Liver (tissue), 8 donors: ENCODE measurements at regions not wholly inside any gene's neighbourhood (a gene's known extent, or its start where the extent isn't known, plus 50 kb on each side); places are given as distances from the start of the nearest gene placed in this dataset.

ENCODE experiments used
- DNase-seq: peaks from one replicate; pipeline ENCODE4 v3.0.0-alpha.2; 2017; ENCODE audit warnings: low spot score
- H3K27ac ChIP-seq, 2 donors: one replicate each; pipeline ENCODE4 v1.7.0; 2013; ENCODE audit warnings: inconsistent platforms in 2 of 2, low read length in 2 of 2, control low read depth in 1 of 2, low read depth in 1 of 2, mild to moderate bottlenecking in 1 of 2
- H3K27me3 ChIP-seq, 4 donors: one replicate each; pipeline versions ENCODE4 v1.6.1 to v1.7.0; 2013; ENCODE audit warnings: low read length in 3 of 4, inconsistent platforms in 1 of 4, mild to moderate bottlenecking in 1 of 4, moderate library complexity in 1 of 4; ENCODE audit not compliant: control insufficient read depth in 4 of 4, insufficient read depth in 4 of 4
- H3K36me3 ChIP-seq, 4 donors: one replicate each; pipeline versions ENCODE4 v1.6.1 to v1.7.0; 2013; ENCODE audit warnings: low read length in 3 of 4, mild to moderate bottlenecking in 3 of 4, low read depth in 1 of 4, moderate library complexity in 1 of 4; ENCODE audit not compliant: control insufficient read depth in 4 of 4, insufficient read depth in 3 of 4
- H3K4me1 ChIP-seq, 4 donors: one replicate each; pipeline versions ENCODE4 v1.6.1 to v1.7.0; 2013; ENCODE audit warnings: low read length in 3 of 4, mild to moderate bottlenecking in 3 of 4, moderate library complexity in 1 of 4; ENCODE audit not compliant: control insufficient read depth in 4 of 4, insufficient read depth in 4 of 4
- H3K4me3 ChIP-seq, 3 donors: one replicate each; pipeline versions ENCODE4 v1.6.1 to v1.7.0; 2013; ENCODE audit warnings: low read length in 3 of 3, control low read depth in 1 of 3, low read depth in 1 of 3, mild to moderate bottlenecking in 1 of 3
- H3K9ac ChIP-seq, 2 donors: one replicate each; pipeline ENCODE4 v1.7.0; 2013; ENCODE audit warnings: low read length in 2 of 2, mild to moderate bottlenecking in 2 of 2, moderate library complexity in 2 of 2, control low read depth in 1 of 2, low read depth in 1 of 2
- H3K9me3 ChIP-seq, 4 donors: one replicate each; pipeline versions ENCODE4 v1.6.1 to v1.7.0; 2013; ENCODE audit warnings: low read length in 3 of 4; ENCODE audit not compliant: control insufficient read depth in 4 of 4
- ATF3 ChIP-seq: IDR thresholded peaks from 2 replicates; pipeline ENCODE4 v1.6.1; 2016; ENCODE audit warnings: antibody characterized with exemption
- CTCF ChIP-seq: fragments of 150-350 bp; IDR thresholded peaks from 2 replicates; pipeline ENCODE4 v1.5.1; 2017; ENCODE audit warnings: improper control_type of control experiment, low read depth, low read length; ENCODE audit not compliant: missing input control
- EGR1 ChIP-seq, 2 donors: IDR thresholded peaks; 2 replicates each; pipeline ENCODE4 v1.6.1; 2016 to 2018; ENCODE audit warnings: antibody characterized with exemption in 2 of 2, low read depth in 2 of 2
- FOXA1 ChIP-seq: IDR thresholded peaks from 2 replicates; pipeline ENCODE4 v1.6.1; 2016; ENCODE audit warnings: antibody characterized with exemption
- FOXA2 ChIP-seq: IDR thresholded peaks from 2 replicates; pipeline ENCODE4 v1.6.1; 2016; ENCODE audit warnings: antibody characterized with exemption
- GABPA ChIP-seq, 2 donors: IDR thresholded peaks in 1 of 2; conservative IDR thresholded peaks in 1 of 2; 2 replicates each; pipeline ENCODE4 v1.6.1; 2016; ENCODE audit warnings: antibody characterized with exemption in 2 of 2, mild to moderate bottlenecking in 1 of 2, moderate library complexity in 1 of 2
- HNF4A ChIP-seq, 2 donors: conservative IDR thresholded peaks; 2 replicates each; pipeline ENCODE4 v1.6.1; 2016; ENCODE audit warnings: antibody characterized with exemption in 2 of 2, mild to moderate bottlenecking in 2 of 2
- HNF4G ChIP-seq: IDR thresholded peaks from 2 replicates; pipeline ENCODE4 v1.6.1; 2016; ENCODE audit warnings: antibody characterized with exemption
- JUND ChIP-seq, 2 donors: IDR thresholded peaks; 2 replicates each; pipeline ENCODE4 v1.6.1; 2016; ENCODE audit warnings: antibody characterized with exemption in 2 of 2
- MAX ChIP-seq: IDR thresholded peaks from 2 replicates; pipeline ENCODE4 v1.6.1; 2016; ENCODE audit warnings: antibody characterized with exemption
- NR2F2 ChIP-seq: IDR thresholded peaks from 2 replicates; pipeline ENCODE4 v1.6.1; 2016; ENCODE audit warnings: antibody characterized with exemption
- RAD21 ChIP-seq, 2 donors: IDR thresholded peaks; 2 replicates each; pipeline ENCODE4 v1.6.1; 2016; ENCODE audit warnings: antibody characterized with exemption in 2 of 2, mild to moderate bottlenecking in 2 of 2
- REST ChIP-seq: IDR thresholded peaks from 2 replicates; pipeline ENCODE4 v1.6.1; 2016; ENCODE audit warnings: antibody characterized with exemption, mild to moderate bottlenecking
- RXRA ChIP-seq, 2 donors: IDR thresholded peaks; 2 replicates each; pipeline ENCODE4 v1.6.1; 2017 to 2018; ENCODE audit warnings: antibody characterized with exemption in 2 of 2, mild to moderate bottlenecking in 1 of 2
- SP1 ChIP-seq: IDR thresholded peaks from 2 replicates; pipeline ENCODE4 v1.6.1; 2018; ENCODE audit warnings: antibody characterized with exemption, mild to moderate bottlenecking
- TAF1 ChIP-seq: conservative IDR thresholded peaks from 2 replicates; pipeline ENCODE4 v1.6.1; 2016; ENCODE audit warnings: antibody characterized with exemption, mild to moderate bottlenecking
- YY1 ChIP-seq: IDR thresholded peaks from 2 replicates; pipeline ENCODE4 v1.6.1; 2016; ENCODE audit warnings: antibody characterized with exemption, mild to moderate bottlenecking
- ZBTB33 ChIP-seq: IDR thresholded peaks from 2 replicates; pipeline ENCODE4 v1.6.1; 2016; ENCODE audit warnings: antibody characterized with exemption
- WGBS: extraction: QIAGEN DNeasy Blood & Tissue Kit; methylation state at CpG from one replicate; pipeline ENCODE4 v1.1.7; 2013; 5-methylcytosine and 5-hydroxymethylcytosine counted together
- donor health status: healthy.
- donor health status: healthy.
- donor health status: healthy.
- donor health status: healthy.
- donor health status: healthy.

GRCh38 chr2:194260185-194260584, 1396.8 kb upstream of the SLC39A10 start:
- no peak for TF ChIP-seq SP1
- no peak for TF ChIP-seq NR2F2
- no peak for TF ChIP-seq MAX
- TF ChIP-seq TAF1: no peak
- TF ChIP-seq YY1: no peak
- no peak for TF ChIP-seq GABPA (IDR thresholded peaks at IDR 0.05 in 1 of 2, conservative IDR thresholded peaks at IDR 0.05 in 1 of 2)
- no peak for TF ChIP-seq FOXA1
- TF ChIP-seq ZBTB33: no peak
- TF ChIP-seq CTCF: no peak
- TF ChIP-seq RAD21 (IDR thresholded peaks at IDR 0.05): no peak
- TF ChIP-seq JUND (IDR thresholded peaks at IDR 0.05): no peak
- TF ChIP-seq HNF4A (conservative IDR thresholded peaks at IDR 0.05): no peak
- TF ChIP-seq EGR1 (IDR thresholded peaks at IDR 0.05; ENCODE audit: low read depth in 2 of 2): no peak
- TF ChIP-seq HNF4G: no peak
- no peak for TF ChIP-seq RXRA (IDR thresholded peaks at IDR 0.05)
- no peak for TF ChIP-seq FOXA2
- no peak for TF ChIP-seq REST
- no peak for TF ChIP-seq ATF3
- Histone ChIP-seq H3K9me3 (no peaks in the 10 kb centered on the region), H3K9ac (no peak overlapping the region), H3K4me3 (no peak overlapping the region), H3K27ac (no peak overlapping the region), H3K27me3 (no peaks in the 10 kb centered on the region), H3K36me3 (no peaks in the 10 kb centered on the region), H3K4me1 (no peaks in the 10 kb centered on the region)
- DNase-seq: no peak
- WGBS: 79% methylated on average over 1 of the region's 1 CpG

GRCh38 chr2:194257095-194257494, 1399.9 kb upstream of the SLC39A10 start:
- Histone ChIP-seq H3K27ac (no peak overlapping the region), H3K27me3 (no peaks in the 10 kb centered on the region), H3K36me3 (no peaks in the 10 kb centered on the region), H3K4me1 (no peaks in the 10 kb centered on the region), H3K9me3 (no peaks in the 10 kb centered on the region), H3K4me3 (no peak overlapping the region), H3K9ac (no peak overlapping the region)
- DNase-seq: no peak
- no peak for TF ChIP-seq GABPA (IDR thresholded peaks at IDR 0.05 in 1 of 2, conservative IDR thresholded peaks at IDR 0.05 in 1 of 2)
- no peak for TF ChIP-seq EGR1 (IDR thresholded peaks at IDR 0.05; ENCODE audit: low read depth in 2 of 2)
- TF ChIP-seq RAD21 (IDR thresholded peaks at IDR 0.05): no peak
